Ishikawa (cell line): ENCODE measurements at regions not wholly inside any gene's neighbourhood (a gene's known extent, or its start where the extent isn't known, plus 50 kb on each side); places are given as distances from the start of the nearest gene placed in this dataset.

Experiments used
- CEBPB ChIP-seq: IDR thresholded peaks from 2 replicates; pipeline ENCODE4 v1.6.1; 2012
- CREB1 ChIP-seq: IDR thresholded peaks from 2 replicates; pipeline ENCODE4 v1.6.1; 2012; ENCODE audit warnings: low read depth
- EGR1 ChIP-seq: IDR thresholded peaks from 2 replicates; pipeline ENCODE4 v1.6.1; 2012
- EP300 ChIP-seq: IDR thresholded peaks from 2 replicates; pipeline ENCODE4 v1.6.1; 2012; ENCODE audit warnings: borderline replicate concordance
- FOXM1 ChIP-seq: IDR thresholded peaks from 2 replicates; pipeline ENCODE4 v1.6.1; 2012; ENCODE audit warnings: low read depth, borderline replicate concordance
- NFIC ChIP-seq: IDR thresholded peaks from 2 replicates; pipeline ENCODE4 v1.6.1; 2012
- RAD21 ChIP-seq: IDR thresholded peaks from 2 replicates; pipeline ENCODE4 v1.6.1; 2012; ENCODE audit warnings: low read depth
- REST ChIP-seq: IDR thresholded peaks from 2 replicates; pipeline ENCODE4 v1.6.1; 2012; ENCODE audit warnings: low read depth, mild to moderate bottlenecking
- TAF1 ChIP-seq: IDR thresholded peaks from 2 replicates; pipeline ENCODE4 v1.6.1; 2012; ENCODE audit warnings: low read depth, mild to moderate bottlenecking
- TCF12 ChIP-seq: IDR thresholded peaks from 2 replicates; pipeline ENCODE4 v1.6.1; 2012; ENCODE audit warnings: low read depth
- TEAD4 ChIP-seq: IDR thresholded peaks from 2 replicates; pipeline ENCODE4 v1.6.1; 2012
- USF1 ChIP-seq: IDR thresholded peaks from 2 replicates; pipeline ENCODE4 v1.6.1; 2012
- YY1 ChIP-seq: IDR thresholded peaks from 2 replicates; pipeline ENCODE4 v1.6.1; 2012; ENCODE audit warnings: low read depth
- ZBTB7A ChIP-seq: IDR thresholded peaks from 2 replicates; pipeline ENCODE4 v1.6.1; 2012; ENCODE audit warnings: low read depth
- TF ChIP-seq, protein P1 (sequence below): IDR thresholded peaks from 2 replicates; pipeline ENCODE4 v1.6.1; 2012

DNA sequence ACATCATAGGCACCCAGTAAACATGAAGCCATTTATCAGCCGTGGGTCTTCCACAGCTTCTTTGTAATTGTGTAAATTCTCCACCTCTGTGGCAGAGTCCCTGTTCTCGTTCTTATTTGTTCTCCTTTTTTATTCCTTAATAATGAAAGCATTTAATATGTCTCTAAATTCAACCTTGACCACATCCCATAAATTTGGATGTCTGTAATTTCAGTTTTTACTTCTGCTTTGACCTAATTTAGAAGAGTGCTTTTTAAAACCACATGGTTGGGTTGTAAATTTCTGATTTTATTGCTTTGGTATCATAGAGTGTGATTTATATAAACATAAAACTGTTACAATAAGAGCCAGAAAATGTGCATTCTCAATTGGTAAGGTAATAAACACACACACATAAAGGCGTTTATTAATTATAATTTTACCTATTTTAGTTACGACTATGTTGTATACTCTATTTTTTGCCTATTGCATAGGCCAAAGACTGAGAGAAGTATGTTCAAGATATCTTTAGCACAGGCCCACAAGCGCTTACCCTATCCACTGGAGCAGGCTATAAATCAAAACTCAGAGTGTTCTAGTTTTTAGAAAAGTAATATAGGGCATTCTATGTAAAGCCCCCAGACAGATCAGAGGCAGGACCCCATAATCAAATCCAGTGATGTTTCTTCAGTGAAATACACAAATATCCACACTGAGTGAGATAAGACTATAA is 58.0 kb upstream of the CCND1 start:
- TF ChIP-seq CEBPB: no peak
- no peak for TF ChIP-seq TAF1
- no peak for TF ChIP-seq RAD21

DNA sequence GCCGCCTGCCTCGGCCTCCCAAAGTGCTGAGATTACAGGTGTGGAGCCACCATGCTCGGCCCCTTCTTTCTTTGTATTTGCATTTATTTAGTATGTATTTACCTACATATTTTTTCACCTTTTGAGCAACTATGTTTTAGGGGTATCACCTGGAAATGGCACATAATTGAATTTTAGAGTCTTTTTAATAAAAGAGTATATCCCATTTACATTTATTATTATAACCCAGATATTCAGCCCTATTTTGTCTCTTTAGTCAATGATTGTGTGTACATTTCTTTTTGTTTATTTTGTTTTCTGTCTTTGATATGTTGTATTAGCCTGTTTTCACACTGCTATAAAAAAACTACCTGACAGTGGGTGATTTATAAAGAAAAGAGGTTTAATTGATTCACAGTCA is 56.8 kb upstream of the CCND1 start:
- TF ChIP-seq RAD21 (no peak), FOXM1 (no peak), EGR1 (no peak), YY1 (no peak), TAF1 (no peak), NFIC (no peak), REST (no peak), USF1 (no peak), EP300 (no peak), CEBPB (no peak), TEAD4 (no peak), ZBTB7A (no peak), CREB1 (no peak), TCF12 (no peak)
- TF ChIP-seq, protein P1, sequence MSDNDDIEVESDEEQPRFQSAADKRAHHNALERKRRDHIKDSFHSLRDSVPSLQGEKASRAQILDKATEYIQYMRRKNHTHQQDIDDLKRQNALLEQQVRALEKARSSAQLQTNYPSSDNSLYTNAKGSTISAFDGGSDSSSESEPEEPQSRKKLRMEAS: no peak

GRCh38 chr11:69585385-69585784 is 55.6 kb upstream of the CCND1 start:
- TF ChIP-seq TEAD4 (no peak), FOXM1 (no peak), RAD21 (no peak), USF1 (no peak), CREB1 (no peak), ZBTB7A (no peak), TAF1 (no peak), REST (no peak), YY1 (no peak), NFIC (no peak), EGR1 (no peak), TCF12 (no peak), CEBPB (no peak), EP300 (no peak)
- TF ChIP-seq, protein P1: no peak

- TF ChIP-seq TCF12: no peak
These were observed 53.4 kb upstream of the CCND1 start for GRCh38 chr11:69587454-69588090.

DNA sequence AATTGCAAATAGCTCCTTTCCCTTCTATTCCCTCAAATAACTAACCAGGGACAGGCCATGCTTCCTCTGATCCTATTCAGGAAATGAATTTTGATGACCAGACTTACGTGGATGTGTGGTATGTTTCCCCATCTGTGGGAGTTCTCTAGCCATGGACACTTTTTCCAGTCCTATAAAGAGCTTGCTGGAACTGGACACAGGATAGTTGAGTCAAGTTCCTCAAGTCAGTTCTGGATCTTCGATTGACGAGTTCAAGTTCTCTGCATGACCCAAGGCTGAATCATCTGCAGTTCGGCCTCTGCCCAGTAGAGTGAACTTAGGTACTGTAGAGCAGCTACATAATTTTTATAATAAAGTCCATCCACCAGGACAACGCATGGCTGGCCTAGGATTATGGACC is 52.7 kb upstream of the CCND1 start:
- TF ChIP-seq EP300 (no peak), CEBPB (no peak), NFIC (no peak), TEAD4 (no peak), TCF12 (no peak), CREB1 (no peak)
